ENCODE measurements at regions not wholly inside any gene's neighbourhood (a gene's known extent, or its start where the extent isn't known, plus 50 kb on each side); places are given as distances from the start of the nearest gene placed in this dataset.
A peak's percentile ranks its signal among the peaks of the same experiment; 100 is the strongest.

- peak; percentile 5 for DNase-seq (ENCODE audit: low read depth, low spot score)
- H3K36me3 ChIP-seq (ENCODE audit: control insufficient read depth, insufficient read depth, low read length) = no peaks in the 10 kb centered on the region
- TF ChIP-seq CTCF (IDR thresholded peaks at IDR 0.05) (no peak), REST (IDR thresholded peaks at IDR 0.05; ENCODE audit: insufficient read depth in 1 of 2, low read depth in 2 of 2, low read length in 1 of 2) (no peak), TCF7L2 (IDR thresholded peaks at IDR 0.05; ENCODE audit: low read depth, low read length) (no peak), POLR2AphosphoS5 (IDR thresholded peaks at IDR 0.05; ENCODE audit: low read depth, low read length) (no peak)
- ATAC-seq = no peak
- in situ Hi-C loops (cut with HindIII; ENCODE audit: low pct_unique_long_range_greater_than_20kb, low sequenced_read_pairs) (no loop called here), intact Hi-C loops (cut with micrococcal nuclease; ENCODE audit: unreplicated experiment) (no loop called here)
- no peaks in the 10 kb centered on the region for H3K27me3 ChIP-seq (ENCODE audit: control insufficient read depth, insufficient read depth, low read length)
- no peak overlapping the region for H3K27ac ChIP-seq (ENCODE audit: low read length)
- no TSS peak for BruUV-seq (replicated peaks)
- POLR2A ChIA-PET = no interaction called here
- no peaks in the 10 kb centered on the region for H3K9me3 ChIP-seq (ENCODE audit: control insufficient read depth, insufficient read depth, low read depth, low read length)
- H3K4me3 ChIP-seq (ENCODE audit: low read depth in 2 of 2, low read length in 2 of 2) = no peak overlapping the region
- CTCF ChIA-PET = no interaction called here
- no peaks in the 10 kb centered on the region for H3K4me1 ChIP-seq (ENCODE audit: control insufficient read depth, insufficient read depth, low read length)
Observed at GRCh38 chr2:17303054-17303453, 215.2 kb downstream of the RAD51AP2 start.

GRCh38 chr2:17302281-17302680 is 216.0 kb downstream of the RAD51AP2 start:
- BruUV-seq (replicated peaks) = no TSS peak
- no peak overlapping the region for H3K4me3 ChIP-seq (ENCODE audit: low read depth in 2 of 2, low read length in 2 of 2)
- no peak for TF ChIP-seq CTCF (IDR thresholded peaks at IDR 0.05)
- TF ChIP-seq SIN3A (IDR thresholded peaks at IDR 0.05; ENCODE audit: borderline replicate concordance, insufficient read depth, low read depth, low read length) = no peak
- no peak for TF ChIP-seq REST (IDR thresholded peaks at IDR 0.05; ENCODE audit: insufficient read depth in 1 of 2, low read depth in 2 of 2, low read length in 1 of 2)
- TF ChIP-seq POLR2AphosphoS5 (IDR thresholded peaks at IDR 0.05; ENCODE audit: low read depth, low read length) = no peak
- in situ Hi-C loops (cut with HindIII; ENCODE audit: low pct_unique_long_range_greater_than_20kb, low sequenced_read_pairs) (no loop called here), intact Hi-C loops (cut with micrococcal nuclease; ENCODE audit: unreplicated experiment) (no loop called here)
- DNase-seq (ENCODE audit: low read depth, low spot score) = no peak
- H3K27ac ChIP-seq (ENCODE audit: low read length) = no peak overlapping the region
- ChIA-PET POLR2A (no interaction called here), CTCF (no interaction called here)
- no peaks in the 10 kb centered on the region for H3K9me3 ChIP-seq (ENCODE audit: control insufficient read depth, insufficient read depth, low read depth, low read length)
- H3K27me3 ChIP-seq (ENCODE audit: control insufficient read depth, insufficient read depth, low read length) = no peaks in the 10 kb centered on the region
- no peaks in the 10 kb centered on the region for H3K36me3 ChIP-seq (ENCODE audit: control insufficient read depth, insufficient read depth, low read length)
- no peak for ATAC-seq
- H3K4me1 ChIP-seq (ENCODE audit: control insufficient read depth, insufficient read depth, low read length) = no peaks in the 10 kb centered on the region

Data from Panc1 (cell line).